Small intestine (tissue), 7 donors: ENCODE measurements at regions not wholly inside any gene's neighbourhood (a gene's known extent, or its start where the extent isn't known, plus 50 kb on each side); places are given as distances from the start of the nearest gene placed in this dataset.

Experiments
- DNase-seq, 2 donors: peaks; one replicate each; pipeline versions ENCODE4 v3.0.0 to v3.0.0-alpha.2; 2013
- FAIRE-seq: peaks from 2 replicates; lab custom pipeline; 2012; peaks lifted over from hg19 to GRCh38; lab: Jason Lieb, UNC
- H3K27ac ChIP-seq, 3 donors: one replicate each; pipeline ENCODE4 v1.5.1; 2013; ENCODE audit warnings: low read length in 2 of 3, mild to moderate bottlenecking in 2 of 3, control low read depth in 1 of 3, inconsistent platforms in 1 of 3, low read depth in 1 of 3, moderate library complexity in 1 of 3
- H3K27me3 ChIP-seq, 3 donors: one replicate each; pipeline ENCODE4 v1.6.1; 2013; ENCODE audit warnings: low read length in 3 of 3, inconsistent platforms in 1 of 3; ENCODE audit not compliant: control insufficient read depth in 3 of 3, insufficient read depth in 3 of 3
- H3K36me3 ChIP-seq, 3 donors: one replicate each; pipeline ENCODE4 v1.6.1; 2013; ENCODE audit warnings: low read length in 3 of 3, inconsistent platforms in 1 of 3, low read depth in 1 of 3, mild to moderate bottlenecking in 1 of 3, moderate library complexity in 1 of 3; ENCODE audit not compliant: control insufficient read depth in 3 of 3, insufficient read depth in 2 of 3
- H3K4me1 ChIP-seq, 3 donors: one replicate each; pipeline ENCODE4 v1.6.1; 2013; ENCODE audit warnings: low read length in 2 of 3, inconsistent platforms in 1 of 3, low read depth in 1 of 3, mild to moderate bottlenecking in 1 of 3, moderate library complexity in 1 of 3; ENCODE audit not compliant: control insufficient read depth in 3 of 3, insufficient read depth in 2 of 3
- H3K4me3 ChIP-seq, 3 donors: one replicate each; pipeline ENCODE4 v1.5.1; 2013; ENCODE audit warnings: low read length in 3 of 3, control low read depth in 1 of 3, inconsistent platforms in 1 of 3, low read depth in 1 of 3, mild to moderate bottlenecking in 1 of 3, moderate library complexity in 1 of 3
- H3K9me3 ChIP-seq, 2 donors: one replicate each; pipeline ENCODE4 v1.6.1; 2013; ENCODE audit warnings: low read depth in 1 of 2, low read length in 1 of 2; ENCODE audit not compliant: control insufficient read depth in 2 of 2, insufficient read depth in 1 of 2
- WGBS, 3 donors: extraction: QIAGEN DNeasy Blood & Tissue Kit; methylation state at CpG; one replicate each; pipeline ENCODE4 v1.1.7; 2013; 5-methylcytosine and 5-hydroxymethylcytosine counted together
- donor health status: healthy with polysubstance abuse.
- donor health status: control.
- donor health status: control.
- donor health status: Bipolar disorder and iron deficiency.
- donor health status: healthy.

- WGBS, 3 donors, result 88 to 93% (median 89%) methylated on average over 2 of the region's 2 CpGs
Measured at GRCh38 chr9:4380406-4380805, 80.5 kb upstream of the GLIS3 start.

GRCh38 chr9:4375424-4376200 lies 75.7 kb upstream of the GLIS3 start:
- no peaks in the 10 kb centered on the region for H3K4me1 ChIP-seq
- H3K4me3 ChIP-seq, result no peak overlapping the region
- FAIRE-seq, result no peak
- H3K36me3 ChIP-seq, result no peaks in the 10 kb centered on the region
- no peaks in the 10 kb centered on the region for H3K27me3 ChIP-seq
- WGBS, 3 donors, result 40 to 43% (median 41%) methylated on average over 7 of the region's 7 CpGs
- peak in 1 of 2 donors; percentile 32 for DNase-seq
- H3K27ac ChIP-seq, result no peak overlapping the region
- H3K9me3 ChIP-seq, result no peaks in the 10 kb centered on the region

More at GRCh38 chr9:4380406-4380805, 80.5 kb upstream of the GLIS3 start:
- Histone ChIP-seq H3K9me3 (no peaks in the 10 kb centered on the region), H3K27me3 (no peaks in the 10 kb centered on the region), H3K4me3 (no peak overlapping the region), H3K4me1 (no peaks in the 10 kb centered on the region), H3K27ac (no peak overlapping the region), H3K36me3 (no peaks in the 10 kb centered on the region)
- no peak for DNase-seq
- FAIRE-seq, result no peak

- FAIRE-seq, result no peak
- no peak for DNase-seq
- H3K27me3 ChIP-seq, result no peaks in the 10 kb centered on the region
Measured at GRCh38 chr9:4371108-4371507, 71.2 kb upstream of the GLIS3 start.

GRCh38 chr9:4370501-4370900 lies 70.6 kb upstream of the GLIS3 start:
- no peaks in the 10 kb centered on the region for H3K4me1 ChIP-seq
- 85 to 92% (median 88%) methylated on average over 3 of the region's 3 CpGs for WGBS, 3 donors
- no peaks in the 10 kb centered on the region for H3K27me3 ChIP-seq
- no peak overlapping the region for H3K27ac ChIP-seq
- DNase-seq (no peak), FAIRE-seq (no peak)
- no peak overlapping the region for H3K4me3 ChIP-seq
- H3K9me3 ChIP-seq, result no peaks in the 10 kb centered on the region
- H3K36me3 ChIP-seq, result no peaks in the 10 kb centered on the region

More at GRCh38 chr9:4371108-4371507, 71.2 kb upstream of the GLIS3 start:
- Histone ChIP-seq H3K4me1 (no peaks in the 10 kb centered on the region), H3K27ac (no peak overlapping the region), H3K36me3 (no peaks in the 10 kb centered on the region), H3K4me3 (no peak overlapping the region), H3K9me3 (no peaks in the 10 kb centered on the region)
- WGBS, 3 donors, result 67 to 70% (median 70%) methylated on average over 5 of the region's 5 CpGs

DNA sequence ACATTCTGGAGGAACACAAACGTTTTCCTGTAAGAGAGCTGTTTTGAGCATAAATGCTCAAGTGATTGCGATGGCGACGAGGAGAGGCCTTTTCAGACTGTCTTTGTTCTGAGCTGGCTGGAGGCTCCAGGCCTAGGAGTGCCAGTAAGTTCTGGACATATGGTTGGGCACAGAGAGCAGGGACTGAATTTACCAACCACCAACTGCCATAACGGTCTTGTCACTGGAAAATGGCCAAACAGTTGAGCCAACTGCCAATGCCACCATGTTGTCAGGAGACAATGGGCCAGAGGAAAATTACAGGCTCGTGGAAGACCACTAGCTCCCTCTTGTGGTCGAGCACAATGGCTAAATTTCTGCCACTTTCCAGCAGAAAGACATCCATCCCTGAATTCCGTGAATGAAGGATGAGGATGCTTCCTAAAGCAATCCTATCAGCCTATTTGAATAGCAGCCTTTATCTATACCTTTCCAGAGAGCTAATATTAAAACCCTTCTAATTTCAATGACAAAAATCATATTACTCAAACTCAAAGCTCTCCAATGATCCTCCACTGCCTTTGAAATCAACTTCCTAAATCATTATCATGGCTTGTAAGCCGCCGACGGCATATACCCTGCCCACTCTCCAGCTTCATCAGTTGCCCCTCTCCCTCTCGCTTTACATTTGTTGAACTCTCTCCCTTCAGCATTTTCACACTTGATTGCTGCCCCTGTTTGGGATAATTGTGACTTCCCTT lies 66.9 kb upstream of the GLIS3 start:
- Histone ChIP-seq H3K4me3 (no peak overlapping the region), H3K36me3 (no peaks in the 10 kb centered on the region), H3K27ac (no peak overlapping the region), H3K4me1 (no peaks in the 10 kb centered on the region), H3K9me3 (no peaks in the 10 kb centered on the region), H3K27me3 (no peaks in the 10 kb centered on the region)
- 62 to 69% (median 66%) methylated on average over 12 of the region's 12 CpGs for WGBS, 3 donors
- FAIRE-seq (no peak), DNase-seq (peak; percentile 48 to 52)

DNA sequence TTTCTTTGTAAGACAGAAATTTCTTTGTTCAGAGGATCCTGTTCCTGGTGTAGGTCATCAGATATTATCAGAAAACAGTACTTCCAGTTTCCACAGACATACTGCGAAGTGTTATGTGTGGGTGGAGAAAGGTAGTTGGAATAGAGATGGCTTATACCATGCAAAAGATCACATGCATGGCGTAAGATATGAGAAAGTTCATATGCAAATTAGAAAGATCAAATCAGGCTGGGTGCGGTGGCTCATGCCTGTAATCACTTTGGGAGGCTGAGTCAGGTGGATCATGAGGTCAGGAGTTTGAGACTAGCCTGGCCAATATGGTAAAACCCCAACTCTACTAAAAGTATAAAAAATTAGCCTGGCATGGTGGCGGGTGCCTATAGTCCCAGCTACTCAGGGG lies 65.2 kb upstream of the GLIS3 start:
- no peaks in the 10 kb centered on the region for H3K27me3 ChIP-seq
- peaks cover 0 to 1% (median under 1%) of the 10 kb centered on the region in 3 donors for H3K4me1 ChIP-seq
- no peak overlapping the region for H3K27ac ChIP-seq
- H3K9me3 ChIP-seq, result no peaks in the 10 kb centered on the region
- no peak for DNase-seq
- H3K4me3 ChIP-seq, result no peak overlapping the region
- FAIRE-seq, result no peak
- WGBS, 3 donors, result 66 to 72% (median 69%) methylated on average over 4 of the region's 4 CpGs
- H3K36me3 ChIP-seq, result no peaks in the 10 kb centered on the region

- Histone ChIP-seq H3K27me3 (peaks cover 0 to 2% (median 0%) of the 10 kb centered on the region in 3 donors), H3K4me1 (peaks cover 0 to 8% (median 3%) of the 10 kb centered on the region in 3 donors), H3K9me3 (no peaks in the 10 kb centered on the region), H3K27ac (no peak overlapping the region), H3K4me3 (no peak overlapping the region), H3K36me3 (no peaks in the 10 kb centered on the region)
- WGBS, 3 donors, result 84 to 94% (median 92%) methylated on average over 4 of the region's 4 CpGs
- no peak for DNase-seq
- FAIRE-seq, result no peak
Measured at GRCh38 chr9:4362281-4362680, 62.4 kb upstream of the GLIS3 start.

DNA sequence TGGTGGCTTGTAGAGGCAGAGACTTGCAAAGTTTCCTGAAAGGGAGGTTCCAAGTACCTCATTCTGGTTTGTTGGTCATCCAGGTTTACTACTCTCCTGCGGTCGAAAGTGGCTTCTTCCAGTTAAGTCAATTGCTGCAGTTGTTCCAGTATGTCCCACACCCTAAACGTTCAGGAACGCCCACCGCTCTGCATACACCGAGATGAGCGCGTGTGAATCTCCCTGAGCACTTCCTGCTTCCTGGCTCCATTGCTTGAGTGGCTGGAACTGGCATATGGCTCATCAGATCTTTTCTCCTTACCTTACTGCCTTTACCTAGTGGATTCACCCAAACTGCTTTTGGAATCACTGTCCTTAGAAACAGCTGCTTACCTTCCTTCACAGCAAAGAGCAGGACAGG lies 59.1 kb upstream of the GLIS3 start:
- H3K4me3 ChIP-seq, result no peak overlapping the region
- peaks cover 0 to 2% (median 0%) of the 10 kb centered on the region in 3 donors for H3K27me3 ChIP-seq
- H3K4me1 ChIP-seq, result peaks cover 0 to 8% (median 3%) of the 10 kb centered on the region in 3 donors
- H3K27ac ChIP-seq, result no peak overlapping the region
- DNase-seq, result no peak
- 87 to 88% (median 88%) methylated on average over 8 of the region's 8 CpGs for WGBS, 3 donors
- no peaks in the 10 kb centered on the region for H3K9me3 ChIP-seq
- H3K36me3 ChIP-seq, result no peaks in the 10 kb centered on the region
- no peak for FAIRE-seq
